PC-3 (cell line): ENCODE measurements at regions not wholly inside any gene's neighbourhood (a gene's known extent, or its start where the extent isn't known, plus 50 kb on each side); places are given as distances from the start of the nearest gene placed in this dataset.

ENCODE experiments used
- CTCF ChIP-seq: fragments of 300-600 bp; sonication (generic); conservative IDR thresholded peaks from 2 replicates; pipeline ENCODE4 v1.5.1; 2017; ENCODE audit warnings: antibody characterized with exemption, low read depth, mild to moderate bottlenecking, low read length
- EZH2 ChIP-seq: fragments of 300-600 bp; sonication (generic); IDR thresholded peaks from one replicate; pipeline ENCODE4 v1.6.1; 2017; ENCODE audit warnings: antibody characterized with exemption, mild to moderate bottlenecking, low read length; ENCODE audit not compliant: unreplicated experiment
- EZH2phosphoT487 ChIP-seq: fragments of 300-600 bp; sonication (generic); IDR thresholded peaks from 2 replicates; pipeline ENCODE4 v1.6.1; 2018; ENCODE audit warnings: mild to moderate bottlenecking, antibody characterized with exemption, low read length, borderline replicate concordance

- no peak for TF ChIP-seq CTCF
- TF ChIP-seq EZH2, result no peak
- no peak for TF ChIP-seq EZH2phosphoT487
Observed at GRCh38 chr2:23280401-23280800, 104.6 kb upstream of the KLHL29 start.
